ENCODE measurements at regions not wholly inside any gene's neighbourhood (a gene's known extent, or its start where the extent isn't known, plus 50 kb on each side); places are given as distances from the start of the nearest gene placed in this dataset.

DNA sequence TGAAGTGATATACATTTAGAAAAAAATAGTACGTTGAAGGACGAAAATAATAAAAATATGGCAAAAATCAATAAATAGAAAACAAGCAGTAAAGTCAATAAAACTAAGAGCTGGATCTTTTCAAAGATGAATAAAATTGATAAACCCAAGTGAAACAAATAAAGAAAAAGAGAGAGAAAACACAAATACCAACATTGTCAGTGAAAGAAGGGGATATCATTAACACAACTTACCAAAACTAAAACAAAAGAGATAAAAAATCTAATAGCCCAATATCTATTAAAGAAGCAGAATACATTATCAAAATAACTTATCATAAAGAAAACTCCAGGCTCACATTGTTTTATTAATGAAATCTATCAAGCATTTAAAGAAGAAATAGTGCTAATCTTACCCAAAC is 675.1 kb downstream of the UQCRFS1 start:
- peaks cover 2% of the 10 kb centered on the region for H3K36me3 Mint-ChIP-seq (ENCODE audit: low read depth)
- POLR2A ChIA-PET: no interaction called here
- H3K27ac Mint-ChIP-seq: no peak overlapping the region
- CTCF ChIA-PET: no interaction called here
- H3K4me3 Mint-ChIP-seq: no peak overlapping the region
- no peaks in the 10 kb centered on the region for H3K4me1 Mint-ChIP-seq (ENCODE audit: low read depth)
- DNase-seq (no peak), ATAC-seq (no peak)
- peaks cover 12% of the 10 kb centered on the region for H3K9me3 Mint-ChIP-seq (ENCODE audit: insufficient read depth)
- no peaks in the 10 kb centered on the region for H3K27me3 Mint-ChIP-seq (ENCODE audit: low read depth)

DNA sequence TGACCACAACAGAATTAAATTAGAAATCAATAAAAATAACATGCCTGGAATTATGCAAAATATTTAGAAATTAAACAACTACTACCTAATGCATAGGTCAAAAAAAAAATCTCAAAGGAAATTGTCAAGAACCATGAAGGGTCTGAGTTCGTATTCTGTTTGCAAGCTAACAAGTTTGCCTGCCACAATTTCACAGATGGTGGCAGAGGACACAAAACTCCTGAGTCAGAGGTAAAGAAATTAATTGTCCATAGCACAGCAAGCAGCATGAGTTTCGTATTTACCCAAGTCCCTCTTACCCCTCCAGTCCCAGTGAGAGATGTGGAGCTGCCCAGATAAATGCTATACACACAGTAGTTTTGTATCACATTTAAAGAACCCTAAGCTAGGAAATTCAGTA is 675.9 kb downstream of the UQCRFS1 start:
- Mint-ChIP-seq H3K27ac (no peak overlapping the region), H3K4me3 (no peak overlapping the region), H3K27me3 (ENCODE audit: low read depth) (no peaks in the 10 kb centered on the region), H3K4me1 (ENCODE audit: low read depth) (no peaks in the 10 kb centered on the region), H3K36me3 (ENCODE audit: low read depth) (peaks cover 2% of the 10 kb centered on the region), H3K9me3 (ENCODE audit: insufficient read depth) (peaks cover 18% of the 10 kb centered on the region)
- no peak for ATAC-seq
- no peak for DNase-seq
- POLR2A ChIA-PET: no interaction called here
- CTCF ChIA-PET: no interaction called here

DNA sequence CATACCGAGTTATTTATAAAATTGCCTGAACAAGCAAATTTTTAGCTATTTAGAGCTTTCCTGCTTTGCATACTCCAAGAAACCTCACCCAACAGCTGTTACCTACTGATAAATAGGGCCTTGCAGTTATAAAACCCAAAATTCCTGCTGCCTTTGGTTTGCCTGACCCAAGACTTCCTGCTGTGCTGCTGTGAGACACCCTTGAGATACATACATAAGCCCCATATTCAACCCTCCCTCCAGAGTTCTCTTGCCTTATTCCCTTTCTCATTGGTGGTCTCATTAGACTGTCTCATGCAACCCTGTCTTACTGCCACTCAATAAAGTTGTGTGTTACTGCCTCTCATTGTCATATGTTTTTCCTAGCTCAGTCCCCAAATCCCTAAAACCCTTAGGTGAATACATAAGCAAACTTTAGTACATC is 677.6 kb downstream of the UQCRFS1 start:
- Mint-ChIP-seq H3K4me3 (no peak overlapping the region), H3K36me3 (ENCODE audit: low read depth) (peaks cover 2% of the 10 kb centered on the region), H3K9me3 (ENCODE audit: insufficient read depth) (peaks cover 21% of the 10 kb centered on the region), H3K4me1 (ENCODE audit: low read depth) (no peaks in the 10 kb centered on the region), H3K27ac (no peak overlapping the region), H3K27me3 (ENCODE audit: low read depth) (no peaks in the 10 kb centered on the region)
- no peak for DNase-seq
- CTCF ChIA-PET: no interaction called here
- POLR2A ChIA-PET: no interaction called here
- ATAC-seq: no peak

DNA sequence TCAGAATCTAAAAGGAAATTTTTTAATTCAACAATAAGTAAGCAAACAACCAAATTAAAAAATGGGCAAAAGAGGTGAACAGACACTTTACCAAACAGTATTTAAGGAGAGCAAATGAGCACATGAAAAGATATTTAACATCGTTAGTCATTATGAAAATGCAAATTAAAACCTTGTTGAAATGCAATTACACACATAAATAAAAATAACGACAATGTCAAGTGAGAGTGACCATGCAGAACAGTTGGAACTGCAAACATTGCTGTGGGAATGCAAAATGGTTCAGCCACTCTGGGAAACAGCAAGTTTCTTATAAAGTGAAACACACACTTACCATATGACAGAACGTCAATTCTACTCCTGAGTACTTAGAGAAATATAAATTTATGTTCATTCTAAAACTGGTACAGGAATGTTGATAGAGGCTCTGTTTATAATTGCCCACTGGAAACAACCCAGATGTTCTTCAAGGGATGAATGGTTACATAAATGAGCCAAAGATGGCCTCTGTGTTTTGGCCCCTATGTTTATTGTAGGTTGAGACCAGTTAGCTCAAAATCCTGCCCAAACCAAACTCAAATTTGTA is 678.1 kb downstream of the UQCRFS1 start:
- POLR2A ChIA-PET: no interaction called here
- ATAC-seq (no peak), DNase-seq (no peak)
- CTCF ChIA-PET: no interaction called here
- Mint-ChIP-seq H3K27me3 (ENCODE audit: low read depth) (no peaks in the 10 kb centered on the region), H3K4me3 (no peak overlapping the region), H3K36me3 (ENCODE audit: low read depth) (peaks cover 2% of the 10 kb centered on the region), H3K4me1 (ENCODE audit: low read depth) (no peaks in the 10 kb centered on the region), H3K27ac (no peak overlapping the region), H3K9me3 (ENCODE audit: insufficient read depth) (peaks cover 21% of the 10 kb centered on the region)

DNA sequence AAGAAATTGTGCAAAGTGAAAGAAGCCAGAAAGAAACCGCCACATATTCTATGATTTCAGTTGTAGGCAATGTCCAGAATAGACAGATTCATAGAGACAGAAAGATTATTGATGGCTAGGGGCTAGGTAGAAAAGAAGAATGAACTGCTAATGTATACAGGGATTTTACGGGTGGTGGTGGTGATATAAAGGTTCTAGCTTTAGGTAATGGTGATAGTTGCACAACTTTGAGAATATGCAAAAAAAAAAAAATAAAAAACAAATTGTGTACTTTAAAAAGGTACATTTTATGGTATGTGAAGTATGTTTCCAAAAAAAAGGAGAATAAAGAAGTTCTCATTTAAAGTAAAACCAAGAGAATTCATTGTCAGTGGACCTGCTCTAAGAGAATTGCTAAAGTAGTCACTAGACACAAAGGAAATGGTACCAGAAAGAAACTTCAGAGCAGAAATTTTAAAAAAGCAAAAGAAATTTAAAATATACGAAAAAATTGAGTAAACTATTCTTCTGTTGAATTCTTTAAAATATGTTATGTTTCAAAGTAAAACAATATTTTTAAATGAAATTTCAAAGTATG is 680.1 kb downstream of the UQCRFS1 start:
- ATAC-seq (no peak), DNase-seq (no peak)
- Mint-ChIP-seq H3K9me3 (ENCODE audit: insufficient read depth) (peaks cover 16% of the 10 kb centered on the region), H3K4me1 (ENCODE audit: low read depth) (no peaks in the 10 kb centered on the region), H3K4me3 (no peak overlapping the region), H3K27ac (no peak overlapping the region), H3K36me3 (ENCODE audit: low read depth) (peaks cover 2% of the 10 kb centered on the region), H3K27me3 (ENCODE audit: low read depth) (no peaks in the 10 kb centered on the region)
- ChIA-PET POLR2A (no interaction called here), CTCF (no interaction called here)

DNA sequence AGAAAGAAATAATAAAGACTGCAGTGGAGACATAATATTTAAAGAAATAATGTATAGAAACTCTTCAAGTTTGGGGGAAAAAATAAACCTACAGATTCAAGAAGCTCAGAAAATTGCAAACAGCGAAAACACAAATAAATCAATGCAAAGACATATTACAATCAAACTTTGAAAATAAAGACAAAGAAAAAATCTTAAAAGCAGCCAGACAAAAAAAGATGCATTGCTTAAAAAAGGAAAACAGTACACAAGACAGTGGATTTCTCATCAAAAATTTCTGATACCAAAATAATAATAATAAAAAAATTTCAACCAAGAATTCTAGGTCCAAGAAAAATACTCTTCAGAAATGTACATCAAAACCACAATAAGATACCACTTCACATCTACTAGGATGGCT is 681.0 kb downstream of the UQCRFS1 start:
- Mint-ChIP-seq H3K27ac (no peak overlapping the region), H3K27me3 (ENCODE audit: low read depth) (no peaks in the 10 kb centered on the region), H3K36me3 (ENCODE audit: low read depth) (peaks cover under 1% of the 10 kb centered on the region), H3K9me3 (ENCODE audit: insufficient read depth) (peaks cover 10% of the 10 kb centered on the region), H3K4me1 (ENCODE audit: low read depth) (no peaks in the 10 kb centered on the region), H3K4me3 (no peak overlapping the region)
- DNase-seq (no peak), ATAC-seq (no peak)
- POLR2A ChIA-PET: no interaction called here
- CTCF ChIA-PET: no interaction called here

DNA sequence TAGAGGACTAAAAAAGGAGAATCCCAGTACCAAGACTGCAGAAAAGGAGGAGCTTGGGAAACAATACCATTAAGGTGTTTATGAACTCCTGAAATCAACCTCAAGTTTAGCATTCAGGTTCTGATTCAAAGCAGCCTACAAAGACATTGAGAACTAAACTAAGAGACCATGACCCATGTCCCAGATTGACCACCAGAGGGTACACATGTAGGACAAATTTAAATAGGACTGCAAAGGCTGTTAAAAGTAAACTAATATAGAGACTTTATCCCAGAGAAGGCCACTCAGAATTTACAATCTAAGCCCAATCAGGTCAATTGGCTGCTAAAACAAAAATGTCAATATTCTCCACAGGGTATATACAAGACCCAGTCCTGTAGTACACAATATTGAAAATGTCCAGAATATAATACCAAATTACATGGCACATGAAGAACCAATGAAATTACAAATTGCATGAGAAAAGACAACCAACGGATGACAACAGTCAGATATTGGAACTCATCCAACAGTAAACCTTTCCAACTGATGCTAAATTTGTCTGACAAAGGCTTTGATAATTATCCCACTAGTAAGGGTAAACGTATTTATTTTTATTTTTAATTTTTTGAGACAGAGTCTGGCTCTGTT is 682.4 kb downstream of the UQCRFS1 start:
- ATAC-seq (no peak), DNase-seq (no peak)
- Mint-ChIP-seq H3K4me1 (ENCODE audit: low read depth) (no peaks in the 10 kb centered on the region), H3K9me3 (ENCODE audit: insufficient read depth) (peaks cover 9% of the 10 kb centered on the region), H3K36me3 (ENCODE audit: low read depth) (no peaks in the 10 kb centered on the region), H3K27me3 (ENCODE audit: low read depth) (no peaks in the 10 kb centered on the region), H3K4me3 (no peak overlapping the region), H3K27ac (no peak overlapping the region)
- ChIA-PET CTCF (interaction anchor here (0.9 kb wide), 1 partner anchor 103 kb away, joined by 3 read pairs; no protein-coding TSS in a partner anchor), POLR2A (no interaction called here)

DNA sequence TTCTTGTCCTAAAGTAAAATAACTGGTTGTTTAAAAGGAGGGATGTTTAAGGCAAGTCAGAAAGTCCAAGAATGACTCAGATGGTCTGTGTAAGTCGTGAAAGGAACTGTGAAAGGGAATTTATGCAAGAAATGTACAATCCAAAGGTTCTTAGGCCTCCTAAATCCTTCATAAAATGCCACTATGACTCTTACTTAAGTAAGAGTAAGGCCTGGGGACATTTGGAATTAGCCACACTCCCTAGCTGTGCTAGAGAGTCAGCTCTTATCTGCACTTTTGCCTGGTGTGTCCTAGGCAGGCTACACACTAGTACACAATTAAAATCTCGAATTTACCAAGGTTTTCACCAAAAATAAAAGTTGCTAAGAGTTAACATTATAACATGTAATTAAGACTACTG is 686.9 kb downstream of the UQCRFS1 start:
- DNase-seq (no peak), ATAC-seq (no peak)
- Mint-ChIP-seq H3K27me3 (ENCODE audit: low read depth) (no peaks in the 10 kb centered on the region), H3K9me3 (ENCODE audit: insufficient read depth) (no peaks in the 10 kb centered on the region), H3K36me3 (ENCODE audit: low read depth) (no peaks in the 10 kb centered on the region), H3K4me1 (ENCODE audit: low read depth) (no peaks in the 10 kb centered on the region), H3K4me3 (no peak overlapping the region), H3K27ac (no peak overlapping the region)
- ChIA-PET CTCF (no interaction called here), POLR2A (no interaction called here)

DNA sequence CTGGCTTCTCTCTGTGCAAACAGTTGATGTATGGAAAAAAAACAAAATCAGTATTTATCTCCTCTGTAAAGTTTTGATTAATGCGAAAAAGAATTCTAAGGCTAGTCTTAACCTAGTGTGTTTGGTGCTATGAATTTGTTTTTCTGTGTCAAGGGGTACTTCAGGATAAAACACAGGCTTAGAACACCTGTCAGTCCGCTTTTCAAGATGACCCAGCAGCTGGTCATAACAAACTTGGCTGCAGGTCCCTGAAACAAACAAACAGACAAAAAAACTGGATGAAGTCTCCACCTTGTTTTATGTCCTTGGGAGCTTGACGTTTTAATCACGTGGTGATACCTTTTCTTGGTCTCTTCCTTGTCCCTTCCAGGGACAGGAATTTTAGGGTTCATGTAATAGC is 689.3 kb downstream of the UQCRFS1 start:
- CTCF ChIA-PET: no interaction called here
- POLR2A ChIA-PET: no interaction called here
- Mint-ChIP-seq H3K36me3 (ENCODE audit: low read depth) (no peaks in the 10 kb centered on the region), H3K27ac (no peak overlapping the region), H3K4me3 (no peak overlapping the region), H3K9me3 (ENCODE audit: insufficient read depth) (no peaks in the 10 kb centered on the region), H3K27me3 (ENCODE audit: low read depth) (no peaks in the 10 kb centered on the region), H3K4me1 (ENCODE audit: low read depth) (no peaks in the 10 kb centered on the region)
- DNase-seq: no peak
- no peak for ATAC-seq

DNA sequence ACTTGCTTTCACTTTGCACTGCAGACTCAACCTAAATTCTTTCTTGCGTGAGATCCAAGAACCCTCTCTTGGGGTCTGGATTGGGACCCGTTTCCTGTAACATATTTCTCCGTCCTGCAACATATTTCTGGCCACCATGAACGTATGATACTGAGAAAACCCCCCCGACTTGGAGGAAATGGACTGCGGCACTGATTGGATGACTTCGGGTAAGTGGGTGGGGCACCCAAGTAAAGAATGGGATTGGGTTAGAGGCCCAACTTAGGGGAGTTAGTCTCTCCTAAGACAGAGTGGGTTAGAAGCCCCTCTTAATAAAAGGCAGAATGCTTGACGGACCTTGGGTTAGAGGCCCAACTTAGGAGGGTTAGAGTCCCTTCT is 690.4 kb downstream of the UQCRFS1 start:
- DNase-seq (no peak), ATAC-seq (no peak)
- CTCF ChIA-PET: no interaction called here
- no peaks in the 10 kb centered on the region for H3K4me1 Mint-ChIP-seq (ENCODE audit: low read depth)
- H3K27me3 Mint-ChIP-seq (ENCODE audit: low read depth): no peaks in the 10 kb centered on the region
- no peak overlapping the region for H3K27ac Mint-ChIP-seq
- no peaks in the 10 kb centered on the region for H3K36me3 Mint-ChIP-seq (ENCODE audit: low read depth)
- no peaks in the 10 kb centered on the region for H3K9me3 Mint-ChIP-seq (ENCODE audit: insufficient read depth)
- H3K4me3 Mint-ChIP-seq: no peak overlapping the region
- POLR2A ChIA-PET: no interaction called here

DNA sequence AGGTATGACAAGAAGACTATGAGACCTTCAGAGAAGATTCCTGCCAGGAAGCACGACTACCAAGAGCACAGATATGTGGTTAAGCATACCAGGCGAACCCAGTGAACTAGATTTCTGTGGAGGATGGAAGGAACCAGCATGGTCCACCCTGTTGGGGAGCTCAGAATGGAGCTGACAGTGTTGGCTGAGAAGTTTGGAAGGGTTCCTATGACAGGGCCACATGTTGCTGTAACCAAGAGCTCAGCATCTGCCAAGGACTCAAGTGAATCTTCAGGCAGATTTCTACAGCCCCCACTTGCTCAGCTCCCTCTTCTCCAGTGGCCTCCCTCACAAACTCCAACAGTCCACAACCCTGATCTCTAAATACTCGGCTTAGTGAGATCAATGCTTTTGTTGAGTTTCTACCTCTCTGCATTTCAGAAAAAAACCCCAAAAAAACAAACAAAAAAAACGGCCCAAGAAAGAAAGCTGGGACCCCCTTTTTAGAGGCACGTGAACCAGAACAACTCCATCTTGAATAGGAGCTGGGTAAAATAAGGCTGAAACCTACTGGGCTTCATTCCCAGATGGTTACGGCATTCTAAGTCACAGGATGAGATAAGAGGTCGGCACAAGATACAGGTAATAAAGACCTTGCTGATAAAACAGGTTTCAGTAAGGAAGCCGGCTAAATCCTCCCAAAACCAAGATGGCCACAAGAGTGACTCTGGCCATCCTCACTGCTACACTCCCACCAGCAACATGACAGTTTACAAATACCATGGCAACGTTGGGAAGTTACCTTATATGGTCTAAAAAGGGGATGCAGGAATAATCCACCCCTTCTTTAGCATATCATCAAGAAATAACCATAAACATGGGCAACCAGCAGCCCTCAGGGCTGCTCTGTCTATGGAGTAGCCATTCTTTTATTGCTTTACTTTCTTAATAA is 691.1 kb downstream of the UQCRFS1 start:
- H3K27ac Mint-ChIP-seq: no peak overlapping the region

DNA sequence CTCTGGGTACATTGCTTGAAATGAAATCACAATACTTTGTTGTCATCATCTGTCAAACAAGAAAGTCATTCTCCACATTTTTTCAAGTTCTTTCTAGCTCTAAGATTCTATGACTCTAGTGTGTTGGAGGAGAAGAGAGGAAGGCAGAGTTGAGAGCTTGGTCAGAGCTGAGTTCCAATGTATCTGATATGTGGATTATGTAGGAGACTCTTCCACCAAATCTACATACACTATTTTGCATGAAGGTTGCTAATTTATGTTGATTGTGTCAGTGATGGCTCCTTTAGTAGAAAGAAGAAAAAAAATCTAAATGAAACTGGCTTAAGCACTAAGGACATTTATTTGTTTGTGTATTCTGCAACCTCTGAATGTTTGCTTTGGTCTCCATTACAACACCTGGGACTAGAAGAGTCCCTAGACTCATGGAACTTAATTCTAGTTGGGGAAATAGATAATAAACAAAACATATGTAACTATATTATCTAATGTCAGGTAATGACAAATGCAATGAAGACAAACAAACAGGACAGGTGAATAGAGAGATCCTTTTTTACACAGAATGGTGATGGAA is 691.9 kb downstream of the UQCRFS1 start:
- Mint-ChIP-seq H3K27me3 (ENCODE audit: low read depth) (no peaks in the 10 kb centered on the region), H3K9me3 (ENCODE audit: insufficient read depth) (no peaks in the 10 kb centered on the region), H3K27ac (no peak overlapping the region), H3K4me1 (ENCODE audit: low read depth) (no peaks in the 10 kb centered on the region), H3K4me3 (no peak overlapping the region), H3K36me3 (ENCODE audit: low read depth) (no peaks in the 10 kb centered on the region)
- ATAC-seq (no peak), DNase-seq (no peak)
- CTCF ChIA-PET: no interaction called here
- POLR2A ChIA-PET: no interaction called here

More for the DNA sequence above, 691.1 kb downstream of the UQCRFS1 start:
- Mint-ChIP-seq H3K9me3 (ENCODE audit: insufficient read depth) (no peaks in the 10 kb centered on the region), H3K36me3 (ENCODE audit: low read depth) (no peaks in the 10 kb centered on the region), H3K4me3 (no peak overlapping the region), H3K27me3 (ENCODE audit: low read depth) (no peaks in the 10 kb centered on the region), H3K4me1 (ENCODE audit: low read depth) (no peaks in the 10 kb centered on the region)
- POLR2A ChIA-PET: no interaction called here
- no peak for DNase-seq
- no peak for ATAC-seq
- CTCF ChIA-PET: no interaction called here

Data from activated CD8-positive, alpha-beta T cell treated with anti-CD3 and anti-CD28 coated beads, Interleukin-2, amount 10 ng/mL, durations not matched to agents 7 days and 5 days (primary cell).